Glomerular visceral epithelial cell (primary cell): ENCODE measurements at regions not wholly inside any gene's neighbourhood (a gene's known extent, or its start where the extent isn't known, plus 50 kb on each side); places are given as distances from the start of the nearest gene placed in this dataset.

Experiments
- DNase-seq: peaks from one replicate; pipeline ENCODE4 v3.0.0-alpha.2; 2016; ENCODE audit errors: extremely low spot score

DNA sequence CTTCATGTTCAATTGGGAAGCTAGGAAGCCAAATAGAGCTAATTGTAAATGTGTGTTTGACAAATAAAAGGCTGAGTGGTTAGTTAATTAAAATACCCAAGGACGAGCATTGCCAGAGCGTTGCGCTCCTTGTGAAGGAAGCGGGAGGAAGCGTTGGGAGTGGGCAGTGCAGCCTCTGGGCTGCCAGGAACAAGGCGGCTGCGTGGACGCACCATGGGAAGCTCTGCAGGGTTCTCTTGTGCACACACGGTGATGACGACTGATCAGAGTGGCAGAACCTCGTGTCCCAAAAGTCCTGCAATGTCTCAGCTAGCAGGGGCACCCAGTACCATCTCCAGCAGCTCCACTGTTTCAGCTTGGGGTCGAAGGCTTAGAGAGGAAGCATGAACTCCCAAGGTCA, 546.6 kb upstream of the TMEM132C start:
- no peak for DNase-seq

DNA sequence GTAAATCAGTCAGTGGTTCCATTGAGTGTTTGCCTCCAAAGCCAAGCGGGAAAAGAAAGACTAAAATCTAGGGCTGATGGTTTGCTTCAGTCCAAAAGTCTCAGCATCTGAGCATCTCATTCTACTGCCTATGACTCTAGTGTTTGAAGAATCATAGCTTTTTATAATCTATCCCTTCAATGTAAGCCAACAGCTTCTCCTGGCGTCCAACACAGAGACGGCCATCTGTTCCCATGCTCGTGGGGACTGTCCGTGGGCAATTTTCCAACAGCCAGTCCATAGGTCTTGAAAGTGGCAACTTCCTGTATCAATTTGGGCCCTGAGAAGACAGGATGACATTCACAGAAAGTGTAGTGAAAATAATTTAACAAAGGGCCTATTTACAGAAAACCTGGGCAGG, 544.4 kb upstream of the TMEM132C start:
- DNase-seq: no peak

DNA sequence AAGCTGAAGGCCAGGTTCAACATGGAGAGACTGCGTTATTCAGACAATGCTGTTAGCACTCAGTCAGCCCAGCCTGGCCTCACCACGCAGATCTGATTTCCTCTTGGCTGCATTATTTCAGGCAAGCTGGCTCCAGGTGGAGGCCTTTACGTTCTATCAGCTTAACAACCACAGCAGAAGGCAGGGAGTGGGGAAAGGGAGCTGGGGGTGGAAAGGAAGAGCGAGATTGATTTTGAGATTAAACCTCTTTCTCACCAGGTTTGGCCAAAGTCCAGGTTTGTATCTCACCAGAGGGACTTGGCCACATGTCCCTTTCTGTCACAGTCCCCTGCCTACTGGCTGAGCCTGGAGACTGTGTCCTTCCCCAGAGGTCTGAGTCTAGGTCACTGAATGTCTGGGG, 543.7 kb upstream of the TMEM132C start:
- no peak for DNase-seq

DNA sequence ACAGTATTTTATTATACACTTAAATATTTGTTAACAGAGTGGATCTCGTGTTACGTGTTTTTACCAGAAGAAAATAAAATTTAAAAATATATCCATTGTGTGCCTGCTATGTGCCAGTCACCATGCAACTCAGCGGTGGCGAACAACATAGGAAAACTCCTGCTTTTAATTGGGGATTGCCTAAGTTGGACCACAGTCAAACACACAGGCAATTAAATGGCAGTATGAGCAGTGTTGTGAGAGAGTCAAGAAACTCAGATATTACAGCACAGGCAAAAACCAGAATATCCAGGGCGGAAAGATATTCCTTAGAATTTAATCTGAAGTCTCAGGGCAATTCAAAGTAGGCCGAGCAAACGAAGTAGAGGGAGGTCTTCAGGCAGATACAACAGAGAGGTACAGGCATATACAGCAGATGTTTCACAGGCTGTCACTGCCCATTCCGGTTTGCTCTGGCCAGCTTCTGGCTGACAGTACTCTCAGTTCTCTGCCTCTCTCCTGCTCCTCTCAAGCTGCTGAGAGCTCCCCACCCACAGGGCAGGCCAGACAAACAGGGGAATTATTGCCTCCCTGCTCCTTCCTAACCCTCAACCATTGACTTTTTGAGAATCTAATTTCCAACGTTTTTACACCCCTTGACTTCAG, 540.2 kb upstream of the TMEM132C start:
- no peak for DNase-seq

DNA sequence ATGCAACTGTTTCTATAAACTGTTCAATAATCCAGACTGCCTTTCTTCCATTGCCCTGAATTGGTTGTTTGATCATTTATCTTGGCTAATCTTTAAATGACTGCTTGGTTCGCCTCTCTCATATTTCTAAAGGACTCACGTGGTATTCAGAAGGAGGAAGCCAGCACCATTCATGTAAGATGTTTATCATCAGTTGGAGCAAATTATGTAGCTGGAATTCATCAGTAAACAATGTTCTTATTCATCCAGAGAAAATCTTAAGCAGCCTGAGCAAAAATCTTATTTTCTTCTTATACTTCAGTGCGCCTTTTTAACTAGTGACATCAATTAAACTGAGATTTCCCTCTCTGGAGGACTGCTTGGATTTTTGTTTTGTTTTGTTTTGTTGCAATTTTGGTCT, 538.7 kb upstream of the TMEM132C start:
- no peak for DNase-seq

DNA sequence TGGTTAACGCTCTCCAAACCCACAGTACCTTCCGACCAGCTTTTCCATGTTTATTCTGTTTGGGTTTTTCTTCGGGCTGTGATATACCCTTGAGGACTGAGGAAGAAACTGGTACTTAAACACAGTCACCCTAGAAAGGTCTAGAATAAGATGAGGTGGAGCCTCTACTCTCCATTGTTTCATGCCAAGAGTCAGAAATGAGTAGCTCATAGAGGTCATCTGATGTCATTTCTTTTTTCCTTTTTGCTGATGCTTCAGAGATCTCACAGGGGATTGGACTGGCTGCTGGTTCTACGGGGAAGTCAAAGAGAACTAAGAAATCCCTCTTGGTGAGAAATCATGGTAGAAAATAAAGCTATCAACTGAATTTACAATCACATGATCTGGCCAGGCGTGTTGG, 538.2 kb upstream of the TMEM132C start:
- no peak for DNase-seq

DNA sequence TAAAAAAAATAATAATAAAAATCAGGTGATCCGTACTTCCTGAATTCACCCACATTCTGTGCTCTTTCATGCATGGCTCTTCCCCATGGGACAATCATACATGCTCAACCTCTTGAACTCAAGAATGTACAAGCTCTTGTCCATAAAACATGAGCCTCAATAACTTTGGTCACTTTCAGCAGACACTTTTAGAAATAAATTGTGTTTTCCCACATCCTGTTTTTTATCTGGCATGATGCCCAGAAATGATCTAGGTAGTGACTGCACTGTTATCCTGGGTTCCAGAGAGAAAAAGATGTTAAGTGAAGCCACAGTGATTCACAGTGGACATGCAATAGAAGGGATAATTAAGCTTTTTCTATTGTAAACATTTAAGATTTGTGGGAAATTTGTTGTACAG, 537.6 kb upstream of the TMEM132C start:
- DNase-seq: no peak

DNA sequence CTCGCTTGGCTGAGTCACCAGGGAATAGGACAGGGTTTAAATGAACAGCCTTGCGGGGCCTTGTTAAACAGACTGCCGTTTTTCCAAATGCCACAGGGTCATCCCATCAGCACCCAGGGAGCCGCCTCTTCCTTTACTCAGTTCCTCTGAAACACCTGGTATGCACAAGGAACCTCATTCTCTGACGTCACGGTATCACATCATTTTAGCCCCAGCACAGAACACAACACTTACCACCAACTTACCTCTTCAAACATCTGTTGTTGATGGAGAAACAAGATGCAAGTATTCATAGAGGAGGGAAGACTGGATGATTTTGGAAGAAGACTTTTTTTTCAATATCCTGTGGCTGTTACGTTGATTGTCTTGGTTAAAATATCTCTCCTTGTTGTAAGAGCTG, 535.3 kb upstream of the TMEM132C start:
- DNase-seq: no peak

DNA sequence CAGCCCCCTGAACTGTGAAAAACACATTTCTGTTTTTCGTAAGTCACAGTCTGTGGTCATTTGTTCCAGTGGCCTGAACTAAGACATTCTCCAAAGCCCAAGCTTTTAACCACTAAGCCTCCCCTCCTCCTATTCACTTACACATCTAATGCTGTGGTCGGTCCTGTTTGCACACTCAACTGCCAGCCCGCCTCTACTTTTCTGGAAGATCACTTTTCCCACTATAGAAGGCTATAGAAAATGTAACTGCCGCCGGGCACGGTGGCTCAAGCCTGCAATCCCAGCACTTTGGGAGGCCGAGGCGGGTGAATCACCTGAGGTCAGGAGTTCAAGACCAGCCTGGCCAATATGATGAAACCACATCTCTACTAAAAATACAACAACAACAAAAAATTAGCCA, 524.7 kb upstream of the TMEM132C start:
- DNase-seq: no peak

DNA sequence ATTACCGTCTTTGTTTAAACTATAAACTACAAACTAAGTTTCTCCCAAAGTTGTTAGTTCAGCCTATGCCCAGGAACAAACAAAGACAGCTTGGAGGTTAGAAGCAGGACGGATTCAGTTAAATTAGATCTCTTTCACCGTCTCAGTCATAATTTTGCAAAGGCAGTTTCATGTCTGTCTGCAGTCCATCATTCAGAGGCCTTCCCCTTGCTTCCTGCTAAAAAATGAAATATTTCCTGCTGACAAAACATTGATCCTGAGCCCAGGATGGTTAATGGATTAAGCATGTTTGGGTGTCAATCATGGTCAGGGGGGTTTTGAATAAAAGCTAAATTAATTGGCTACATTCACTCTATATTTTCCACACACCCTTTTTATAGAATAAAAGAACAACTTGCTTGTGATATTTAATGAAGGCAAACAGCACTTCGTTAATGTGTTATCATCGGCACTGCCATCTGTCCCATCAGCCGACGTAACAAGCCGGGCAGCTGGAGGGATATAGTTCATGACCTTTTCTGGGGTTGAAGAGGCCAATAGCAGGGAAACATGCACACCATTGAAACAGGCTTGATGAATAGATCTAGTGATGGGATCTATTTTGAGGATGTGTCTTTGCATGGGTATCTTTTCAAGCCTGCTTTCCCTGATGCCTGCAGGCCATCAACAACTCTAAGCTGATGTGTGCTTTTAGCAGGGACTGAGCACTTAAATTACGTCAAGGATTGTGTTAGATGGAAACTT, 521.3 kb upstream of the TMEM132C start:
- DNase-seq: no peak

DNA sequence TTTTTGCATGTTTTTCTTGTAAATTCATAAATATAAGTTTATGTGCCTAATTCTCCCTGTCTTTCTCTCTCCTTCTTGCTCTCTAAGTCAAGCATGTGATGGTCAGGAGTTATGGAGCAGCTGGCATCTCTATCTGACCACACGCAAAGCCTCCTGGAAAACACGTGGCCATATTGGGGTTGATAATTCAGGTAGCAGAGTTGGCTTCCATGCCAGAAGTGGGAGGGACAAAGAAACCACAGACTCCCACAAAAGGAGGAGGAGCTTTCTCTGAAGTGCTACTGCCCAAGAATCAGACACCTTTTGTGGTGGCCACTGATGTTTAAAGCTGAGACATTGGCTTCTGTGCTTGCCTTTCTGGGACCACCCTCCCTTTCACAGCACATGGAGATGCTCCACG, 517.6 kb upstream of the TMEM132C start:
- DNase-seq: no peak

DNA sequence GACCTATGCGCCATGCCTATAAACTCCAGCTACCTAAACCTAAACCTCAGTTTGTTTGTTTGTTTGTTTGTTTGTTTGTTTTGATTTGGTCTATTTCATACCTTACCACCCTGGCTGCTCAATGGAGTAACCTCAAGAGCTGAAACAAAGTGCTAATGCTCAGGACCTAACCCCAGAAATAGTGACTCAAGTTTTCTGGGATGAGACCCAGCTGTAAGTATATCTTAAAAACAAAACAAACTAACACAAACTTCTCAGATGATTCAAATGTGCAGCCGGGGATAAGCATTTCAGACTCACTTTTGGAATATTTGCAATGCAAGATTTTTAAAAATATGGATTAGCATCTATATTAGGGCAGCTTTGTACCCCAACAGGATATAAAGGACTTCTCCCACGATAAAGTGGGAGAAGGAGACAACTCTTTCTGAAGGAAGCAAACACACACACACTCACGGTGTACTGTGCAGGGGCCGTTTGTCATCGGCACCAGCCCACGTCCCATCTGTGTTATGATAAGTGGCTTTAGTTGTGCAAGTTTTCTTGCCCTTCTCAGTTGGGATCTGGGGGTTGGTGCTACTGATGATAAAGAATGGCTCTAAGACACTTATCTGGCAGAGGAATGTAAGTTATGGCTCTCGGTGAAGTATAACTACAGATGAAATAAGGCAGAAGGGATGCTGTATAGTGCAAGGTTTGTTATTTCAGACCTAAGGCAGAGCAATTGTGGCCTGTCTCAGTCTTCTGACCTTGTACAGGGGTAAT, 516.7 kb upstream of the TMEM132C start:
- no peak for DNase-seq

DNA sequence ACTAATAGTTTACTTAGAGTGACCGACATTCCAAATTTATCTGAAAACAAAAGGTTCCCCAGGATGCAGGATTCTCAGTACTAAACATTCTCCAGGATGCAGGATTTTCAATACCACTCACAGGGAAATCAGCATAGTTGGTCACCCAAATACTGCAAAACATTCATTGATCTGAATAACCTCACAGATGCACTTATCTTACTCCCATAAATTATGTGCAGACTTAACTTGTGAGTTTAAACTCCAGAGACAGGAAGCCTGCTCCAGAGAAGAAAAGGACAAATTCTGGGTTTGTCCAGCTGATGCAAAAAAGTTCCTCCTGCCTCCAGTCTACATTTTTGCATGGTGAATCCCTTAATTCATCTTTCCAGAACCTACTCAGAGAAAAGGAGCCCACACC, 514.2 kb upstream of the TMEM132C start:
- no peak for DNase-seq

DNA sequence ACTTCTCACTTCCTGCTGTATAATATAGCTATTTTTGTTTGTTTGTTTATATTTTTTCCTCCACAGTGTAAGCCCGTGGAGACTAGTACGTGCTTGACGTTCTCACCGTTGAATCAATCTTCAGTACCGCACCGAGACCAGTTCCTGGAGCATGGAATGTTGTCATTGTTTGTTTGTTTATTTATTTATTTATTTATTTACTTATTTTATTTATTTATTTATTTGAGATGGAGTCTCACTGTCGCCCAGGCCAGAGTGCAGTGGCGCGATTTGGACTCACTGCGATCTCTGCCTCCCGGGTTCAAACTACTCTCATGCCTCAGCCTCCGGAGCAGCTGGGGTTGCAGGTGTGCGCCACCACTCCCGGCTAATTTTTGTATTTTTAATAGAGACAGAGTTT, 506.6 kb upstream of the TMEM132C start:
- DNase-seq: no peak

DNA sequence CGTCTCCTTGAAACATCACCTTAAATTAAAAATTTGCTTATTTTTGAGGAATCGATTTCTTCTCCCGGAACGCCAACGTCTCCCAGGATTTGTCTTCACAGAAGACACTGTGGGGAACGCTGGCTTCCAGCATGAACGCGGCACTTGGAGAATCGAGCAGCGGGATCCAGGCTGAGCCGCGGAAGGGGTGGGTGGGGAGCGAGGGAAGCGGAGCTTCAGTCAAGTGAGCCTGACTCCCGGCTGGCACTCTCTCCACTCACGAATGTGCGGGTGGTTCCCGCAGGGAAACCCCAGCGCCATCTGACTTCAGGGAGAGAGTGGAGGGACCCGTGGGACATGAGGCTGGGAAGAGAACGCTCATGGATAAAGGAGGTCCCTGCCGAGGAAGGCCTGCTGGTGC, 506.0 kb upstream of the TMEM132C start:
- no peak for DNase-seq

DNA sequence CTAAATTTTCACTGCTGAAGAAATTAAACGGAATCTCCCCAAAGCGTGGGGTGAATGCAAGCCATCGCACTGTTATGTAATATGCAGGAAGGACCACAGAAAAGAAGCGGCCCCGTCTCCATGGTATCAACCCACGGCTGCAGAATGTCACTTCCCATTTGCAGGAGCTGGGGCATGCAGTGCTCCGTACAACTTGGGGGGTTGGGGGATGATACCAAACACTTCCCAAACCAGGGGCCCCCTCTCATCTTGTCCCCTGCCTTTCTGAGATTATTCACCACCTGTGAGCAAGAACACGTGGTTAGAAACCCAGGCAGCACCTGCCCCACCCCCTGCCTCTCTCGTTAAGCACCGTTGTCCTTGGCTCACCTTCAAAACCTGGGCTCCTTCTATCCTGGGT, 505.1 kb upstream of the TMEM132C start:
- no peak for DNase-seq

DNA sequence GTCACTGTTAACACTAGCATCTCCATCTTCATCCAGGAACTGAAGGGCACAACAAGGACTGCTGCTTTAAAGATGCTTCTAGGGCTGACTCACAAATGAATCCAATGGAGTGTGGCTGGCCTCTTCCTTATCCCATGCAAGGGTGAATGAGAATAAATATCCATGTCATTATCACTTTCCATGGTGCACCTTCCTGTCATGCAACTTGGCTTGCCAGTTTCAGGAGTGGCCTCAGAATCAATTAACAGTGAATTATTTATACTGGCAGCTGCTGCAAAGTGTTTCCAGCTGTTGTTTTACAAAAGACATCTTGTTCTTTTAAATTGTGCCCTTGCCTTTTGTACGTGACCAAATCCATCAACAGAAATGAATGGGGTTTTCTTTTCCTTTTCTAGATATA, 499.3 kb upstream of the TMEM132C start:
- no peak for DNase-seq

DNA sequence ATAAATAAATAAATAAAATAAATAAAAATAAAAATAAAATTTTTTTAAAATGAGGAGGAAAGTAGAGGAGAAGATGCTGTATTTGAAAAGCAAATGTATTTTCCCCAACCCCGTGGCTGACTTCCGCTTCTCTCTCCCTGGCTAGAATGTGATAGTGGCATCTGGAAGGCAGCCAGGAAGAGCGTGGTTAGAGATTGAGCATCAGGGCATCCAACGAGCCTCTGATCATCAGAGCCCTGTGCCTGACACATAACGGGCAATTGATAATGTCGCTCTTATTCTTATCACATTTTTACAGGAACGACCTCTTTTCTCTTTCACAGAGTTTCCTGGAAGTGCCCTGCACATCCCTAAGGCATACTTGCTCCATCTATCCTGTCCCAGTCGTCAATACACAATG, 496.9 kb upstream of the TMEM132C start:
- DNase-seq: no peak

DNA sequence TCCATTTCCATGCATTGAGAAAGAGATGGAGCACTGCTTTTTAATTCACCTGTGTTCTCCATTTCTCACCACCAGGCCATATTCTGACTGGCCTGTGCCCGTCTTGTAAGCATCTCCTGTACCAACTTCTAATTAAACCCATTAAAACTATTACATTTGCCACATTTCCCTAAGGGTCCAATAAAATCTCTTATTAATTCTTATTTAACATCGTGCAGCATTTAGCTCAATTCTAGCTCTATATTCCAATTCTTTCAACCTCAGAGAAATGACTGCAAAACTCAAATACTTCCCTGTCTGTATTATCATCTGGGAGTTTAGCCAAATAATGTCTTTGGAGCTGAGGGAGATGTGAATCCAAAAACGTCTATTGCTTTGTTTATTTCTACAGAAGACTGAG, 495.4 kb upstream of the TMEM132C start:
- DNase-seq: no peak

DNA sequence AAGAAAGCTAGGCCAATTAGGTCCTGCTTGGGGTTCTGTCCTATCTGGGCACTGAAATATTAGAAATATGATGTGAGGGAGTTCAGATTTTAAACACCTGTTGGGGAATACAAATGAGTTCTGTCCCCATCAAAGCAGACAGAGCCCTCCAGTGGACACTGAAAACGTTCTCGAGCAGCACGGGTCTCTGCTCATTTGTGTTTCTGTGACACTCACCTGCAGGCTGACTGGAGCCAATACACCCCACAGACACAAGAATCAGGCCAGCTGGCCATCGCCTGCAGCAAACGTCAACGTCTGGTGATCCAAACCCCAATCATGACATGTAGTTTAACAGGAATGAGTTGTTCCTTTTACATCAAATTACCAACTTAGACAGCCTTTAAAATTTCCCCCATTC, 493.4 kb upstream of the TMEM132C start:
- no peak for DNase-seq

DNA sequence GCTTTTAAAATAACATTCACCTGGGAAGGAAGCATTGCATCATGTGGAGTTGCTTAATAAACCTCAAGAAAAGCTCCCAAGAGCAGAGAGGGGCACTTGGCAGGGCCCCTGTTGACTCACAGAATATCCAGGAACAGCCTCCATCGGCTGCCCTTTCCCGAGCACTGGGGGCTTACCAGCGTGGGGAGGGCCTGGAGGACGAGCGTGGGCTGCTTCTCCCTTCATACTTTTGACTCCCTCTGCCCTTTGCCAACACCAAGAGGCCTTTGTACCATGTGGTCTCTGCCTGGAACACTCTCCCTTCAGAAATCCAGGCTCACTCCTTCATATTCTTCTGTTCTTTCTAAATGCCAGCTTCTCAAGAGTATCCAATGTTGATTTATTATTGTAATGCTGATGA, 492.1 kb upstream of the TMEM132C start:
- no peak for DNase-seq

DNA sequence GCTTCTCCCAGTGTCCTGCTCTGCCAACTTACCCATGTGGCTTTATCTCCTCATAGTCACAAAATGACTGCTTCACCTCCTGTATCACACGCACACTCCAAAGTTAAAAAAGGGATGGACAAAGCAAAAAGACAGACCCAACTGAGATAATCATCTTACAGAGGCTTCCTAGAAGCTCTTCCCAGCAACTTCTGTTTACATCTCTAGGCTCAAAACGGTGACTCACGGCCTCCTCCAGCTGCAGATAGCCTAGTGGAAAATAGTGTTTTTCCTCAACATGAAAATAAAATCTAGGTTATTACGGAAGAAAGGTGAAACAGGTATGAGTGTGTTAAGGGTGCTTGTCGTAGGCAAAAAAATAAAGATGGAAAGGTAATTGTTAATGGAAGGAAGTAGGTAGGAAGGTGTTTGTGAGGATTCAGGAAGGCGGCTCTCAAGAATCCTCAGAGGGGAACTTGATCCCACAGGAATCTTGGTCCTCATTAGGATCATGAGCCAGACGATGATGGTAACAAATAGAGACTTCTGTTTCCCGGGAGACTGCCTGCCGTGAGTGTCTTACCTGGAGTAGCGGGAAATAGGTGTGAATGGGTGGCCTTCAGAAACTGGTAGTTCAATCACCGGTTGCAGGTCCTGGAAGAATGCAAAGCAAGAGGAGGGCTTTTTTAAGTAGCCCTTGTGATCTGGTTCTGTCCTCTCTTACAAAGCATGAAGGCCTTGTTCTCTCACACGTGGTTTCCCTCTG, 487.5 kb upstream of the TMEM132C start:
- no peak for DNase-seq
